SK-N-SH (cell line): ENCODE measurements at regions not wholly inside any gene's neighbourhood (a gene's known extent, or its start where the extent isn't known, plus 50 kb on each side); places are given as distances from the start of the nearest gene placed in this dataset.
A peak's percentile ranks its signal among the peaks of the same experiment; 100 is the strongest.

Source experiments
- CTCF ChIA-PET: fragments of 300-600, 350-600 bp; formaldehyde crosslinking; extraction: SDS; loops from one replicate; lab custom pipeline; 2021; lab: Yijun Ruan, JAX
- POLR2A ChIA-PET: fragments of 350-600 bp; sonication (Branson Sonifier 250); formaldehyde crosslinking; extraction: SDS; loops from one replicate; lab custom pipeline; 2020; ENCODE audit warnings: antibody characterized with exemption, inconsistent platforms; lab: Yijun Ruan, JAX
- DNase-seq: peaks from one replicate; pipeline ENCODE4 v3.0.0; 2012
- H2AFZ ChIP-seq: fragments of 200-600 bp; sonication (generic); 2 replicates; pipeline ENCODE4 v1.8.1; 2016; ENCODE audit warnings: antibody characterized with exemption, mild to moderate bottlenecking, low read depth
- H3F3A ChIP-seq: fragments of 200-600 bp; sonication (generic); replicated peaks from 2 replicates; pipeline ENCODE3; 2016; ENCODE audit warnings: antibody characterized with exemption, mild to moderate bottlenecking; ENCODE audit not compliant: insufficient read depth
- H3K27ac ChIP-seq, 2 experiments: fragments of 200-500 bp in 1 of 2; fragments of 200-600 bp in 1 of 2; sonication (Bioruptor generic) in 1 of 2; sonication (generic), shearing (Covaris generic) in 1 of 2; 2 replicates each; pipeline versions ENCODE4 v1.5.1 to v1.6.1; 2014 to 2016; ENCODE audit warnings: low read depth in 2 of 2, inconsistent platforms in 1 of 2, low read length in 1 of 2, mild to moderate bottlenecking in 1 of 2, mixed read lengths in 1 of 2
- H3K27me3 ChIP-seq: fragments of 200-600 bp; sonication (generic), shearing (Covaris generic); 2 replicates; pipeline ENCODE4 v1.6.1; 2016; ENCODE audit warnings: mixed run types; ENCODE audit not compliant: insufficient read depth
- H3K36me3 ChIP-seq, 2 experiments: fragments of 200-500 bp in 1 of 2; fragments of 200-600 bp in 1 of 2; sonication (Bioruptor generic) in 1 of 2; sonication (generic) in 1 of 2; replicated peaks in 1 of 2; 2 replicates each; pipeline versions ENCODE3 to v1.5.1; 2014 to 2016; ENCODE audit warnings: low read length in 1 of 2, mild to moderate bottlenecking in 1 of 2; ENCODE audit not compliant: insufficient read depth in 2 of 2, control insufficient read depth in 1 of 2
- H3K4me1 ChIP-seq, 2 experiments: fragments of 200-500 bp in 1 of 2; fragments of 200-600 bp in 1 of 2; sonication (Bioruptor generic) in 1 of 2; sonication (generic), shearing (Covaris generic) in 1 of 2; 2 replicates each; pipeline versions ENCODE4 v1.5.1 to v1.6.1; 2014 to 2016; ENCODE audit warnings: low read depth in 1 of 2, low read length in 1 of 2, mixed run types in 1 of 2; ENCODE audit not compliant: insufficient read depth in 2 of 2, control insufficient read depth in 1 of 2
- H3K4me2 ChIP-seq: fragments of 200-600 bp; sonication (generic), shearing (Covaris generic); 2 replicates; pipeline ENCODE4 v1.6.1; 2017; ENCODE audit warnings: mixed run types
- H3K4me3 ChIP-seq, 2 experiments: fragments of 200-500 bp in 1 of 2; fragments of 200-600 bp in 1 of 2; sonication (Bioruptor generic) in 1 of 2; sonication (generic), shearing (Covaris generic) in 1 of 2; 2 replicates each; pipeline versions ENCODE4 v1.5.1 to v1.8.1; 2014 to 2016; ENCODE audit warnings: low read depth in 2 of 2, inconsistent platforms in 1 of 2, low read length in 1 of 2, mild to moderate bottlenecking in 1 of 2, mixed read lengths in 1 of 2, moderate library complexity in 1 of 2
- H3K79me2 ChIP-seq: fragments of 200-600 bp; sonication (generic); 2 replicates; pipeline ENCODE4 v1.8.1; 2017; ENCODE audit warnings: mild to moderate bottlenecking; ENCODE audit not compliant: insufficient read depth
- H3K9ac ChIP-seq: fragments of 200-600 bp; sonication (generic); 2 replicates; pipeline ENCODE4 v1.6.1; 2017; ENCODE audit warnings: mixed run types
- H3K9me2 ChIP-seq: fragments of 200-600 bp; sonication (generic); 2 replicates; pipeline ENCODE4 v1.6.1; 2017; ENCODE audit warnings: mixed run types
- H3K9me3 ChIP-seq: fragments of 200-600 bp; sonication (generic); 2 replicates; pipeline ENCODE4 v1.6.1; 2017; ENCODE audit warnings: mixed run types, mild to moderate bottlenecking, moderate library complexity
- H4K20me1 ChIP-seq: fragments of 200-600 bp; sonication (generic); 2 replicates; pipeline ENCODE4 v1.6.1; 2017; ENCODE audit warnings: mild to moderate bottlenecking, mixed run types; ENCODE audit not compliant: insufficient read depth
- CHD2 ChIP-seq: fragments of 150-350 bp; IDR thresholded peaks from 2 replicates; pipeline ENCODE4 v1.6.1; 2018; ENCODE audit warnings: low read length; ENCODE audit not compliant: partially characterized antibody
- EP300 ChIP-seq, 2 experiments: IDR thresholded peaks; 2 replicates each; pipeline versions ENCODE4 v1.4.0 to v1.6.1; 2012; ENCODE audit warnings: borderline replicate concordance in 1 of 2, low read depth in 1 of 2, low read length in 1 of 2
- EZH2phosphoT487 ChIP-seq: fragments of 200-600 bp; sonication (generic); IDR thresholded peaks from 2 replicates; pipeline ENCODE4 v1.6.1; 2017; ENCODE audit warnings: low read depth, mixed run types, mild to moderate bottlenecking, antibody characterized with exemption, moderate library complexity, borderline replicate concordance
- GABPA ChIP-seq: IDR thresholded peaks from 2 replicates; pipeline ENCODE4 v1.4.0; 2012; ENCODE audit warnings: low read depth, mild to moderate bottlenecking
- GATA2 ChIP-seq: sonication (generic); formaldehyde crosslinking; IDR thresholded peaks from 2 replicates; pipeline ENCODE4 v1.5.0; 2020; ENCODE audit warnings: mild to moderate bottlenecking, missing genetic modification reagents
- MEF2A ChIP-seq: IDR thresholded peaks from 2 replicates; pipeline ENCODE4 v1.4.0; 2012; ENCODE audit warnings: low read depth, borderline replicate concordance
- RAD21 ChIP-seq: IDR thresholded peaks from 2 replicates; pipeline ENCODE4 v1.6.1; 2012; ENCODE audit warnings: mild to moderate bottlenecking, low read length
- RXRA ChIP-seq: IDR thresholded peaks from 2 replicates; pipeline ENCODE4 v1.4.0; 2012; ENCODE audit warnings: low read depth, mild to moderate bottlenecking, borderline replicate concordance
- SMC3 ChIP-seq: IDR thresholded peaks from 2 replicates; pipeline ENCODE4 v1.6.1; 2012; ENCODE audit warnings: low read depth, low read length, improper control_type of control experiment
- TAF1 ChIP-seq: IDR thresholded peaks from 2 replicates; pipeline ENCODE4 v1.6.1; 2012; ENCODE audit warnings: low read depth, mild to moderate bottlenecking, low read length, moderate library complexity, borderline replicate concordance
- TCF12 ChIP-seq: IDR thresholded peaks from 2 replicates; pipeline ENCODE4 v1.4.0; 2012
- USF2 ChIP-seq: fragments of 150-350 bp; IDR thresholded peaks from 2 replicates; pipeline ENCODE4 v1.6.1; 2017; ENCODE audit warnings: antibody characterized with exemption, low read length, low read depth, borderline replicate concordance
- YY1 ChIP-seq: IDR thresholded peaks from 2 replicates; pipeline ENCODE4 v1.4.0; 2012; ENCODE audit warnings: low read depth, mild to moderate bottlenecking
- WGBS: methylation state at CpG from one replicate; pipeline ENCODE4 v1.1.6; 2017; ENCODE audit warnings: low lambda C conversion rate; 5-methylcytosine and 5-hydroxymethylcytosine counted together

GRCh38 chr20:56776345-56776744 lies 147.2 kb downstream of the TFAP2C start:
- no peak overlapping the region for H2AFZ ChIP-seq
- WGBS, result 14% methylated on average over 9 of the region's 9 CpGs
- H3K4me1 ChIP-seq, result no peaks in the 10 kb centered on the region
- ChIA-PET POLR2A (no interaction called here), CTCF (no interaction called here)
- no peak for TF ChIP-seq CHD2
- TF ChIP-seq GABPA, result no peak
- TF ChIP-seq YY1, result no peak
- no peak for TF ChIP-seq USF2
- H3K4me3 ChIP-seq, result no peak overlapping the region
- H3K27ac ChIP-seq, result no peak overlapping the region
- no peaks in the 10 kb centered on the region for H4K20me1 ChIP-seq
- peaks cover 32% of the 10 kb centered on the region for H3K27me3 ChIP-seq
- DNase-seq, result no peak
- H3K4me2 ChIP-seq, result no peak overlapping the region
- H3F3A ChIP-seq, result no peaks in the 10 kb centered on the region
- no peaks in the 10 kb centered on the region for H3K36me3 ChIP-seq
- H3K9me2 ChIP-seq, result no peaks in the 10 kb centered on the region
- no peaks in the 10 kb centered on the region for H3K9me3 ChIP-seq
- no peak overlapping the region for H3K9ac ChIP-seq
- H3K79me2 ChIP-seq, result no peaks in the 10 kb centered on the region

- Histone ChIP-seq H2AFZ (no peak overlapping the region), H3K4me3 (no peak overlapping the region), H3K4me1 (no peaks in the 10 kb centered on the region), H3K79me2 (no peaks in the 10 kb centered on the region), H3K9me3 (no peaks in the 10 kb centered on the region), H4K20me1 (no peaks in the 10 kb centered on the region), H3K27me3 (peaks cover 52% of the 10 kb centered on the region), H3F3A (no peaks in the 10 kb centered on the region), H3K9me2 (no peaks in the 10 kb centered on the region), H3K36me3 (no peaks in the 10 kb centered on the region), H3K4me2 (no peak overlapping the region), H3K27ac (no peak overlapping the region), H3K9ac (no peak overlapping the region)
- POLR2A ChIA-PET, result no interaction called here
- CTCF ChIA-PET, result no interaction called here
- DNase-seq, result peak; percentile 19
- no peak for TF ChIP-seq GATA2 (CRISPR knock-in tag)
- no peak for TF ChIP-seq TCF12
- TF ChIP-seq EP300 (IDR thresholded peaks at IDR 0.05; ENCODE audit: borderline replicate concordance in 1 of 2, low read depth in 1 of 2, low read length in 1 of 2), result no peak
- TF ChIP-seq RXRA, result no peak
- no peak for TF ChIP-seq TAF1
- no peak for TF ChIP-seq EZH2phosphoT487
- TF ChIP-seq RAD21, result no peak
- TF ChIP-seq SMC3, result no peak
- TF ChIP-seq MEF2A, result no peak
- no peak for TF ChIP-seq CHD2
- WGBS, result 16% methylated on average over 6 of the region's 8 CpGs
These were observed 149.7 kb downstream of the TFAP2C start for GRCh38 chr20:56778765-56779195.
